Putamen (tissue), 1 donor: ENCODE measurements at regions not wholly inside any gene's neighbourhood (a gene's known extent, or its start where the extent isn't known, plus 50 kb on each side); places are given as distances from the start of the nearest gene placed in this dataset.
A peak's percentile ranks its signal among the peaks of the same experiment; 100 is the strongest.
"Not testable (repeated sequence)": the region's sequence is repeated elsewhere in the genome, so short reads cannot be mapped to it uniquely, and the experiment has no call there.

Experiments used
- DNase-seq: peaks from one replicate; pipeline ENCODE4 v3.0.0-alpha.2; 2016; ENCODE audit warnings: low spot score

GRCh38 chr9:73344060-73344459 lies 192.4 kb downstream of the ANXA1 start:
- no peak for DNase-seq

- no peak for DNase-seq
Observed at GRCh38 chr9:73347123-73347522, 195.5 kb downstream of the ANXA1 start.

DNA sequence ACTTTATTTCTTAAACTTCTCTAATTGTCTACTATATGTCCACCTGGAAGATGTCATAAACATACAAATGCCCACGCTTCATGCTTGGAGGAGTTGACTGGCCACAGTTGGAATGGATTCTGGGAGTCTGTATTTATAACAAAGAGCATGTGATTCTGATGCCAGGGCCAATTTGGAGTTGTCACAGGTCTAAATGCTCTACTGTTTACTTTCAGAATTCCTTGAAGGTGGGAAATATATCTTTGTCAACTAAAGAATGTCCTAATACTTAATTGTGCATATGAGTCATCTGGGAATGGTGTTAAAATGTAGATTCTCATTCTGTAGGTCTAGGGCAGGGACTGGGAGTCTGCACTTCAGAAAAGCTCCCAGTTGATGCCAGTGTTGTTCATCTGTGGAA lies 196.1 kb downstream of the ANXA1 start:
- no peak for DNase-seq

DNA sequence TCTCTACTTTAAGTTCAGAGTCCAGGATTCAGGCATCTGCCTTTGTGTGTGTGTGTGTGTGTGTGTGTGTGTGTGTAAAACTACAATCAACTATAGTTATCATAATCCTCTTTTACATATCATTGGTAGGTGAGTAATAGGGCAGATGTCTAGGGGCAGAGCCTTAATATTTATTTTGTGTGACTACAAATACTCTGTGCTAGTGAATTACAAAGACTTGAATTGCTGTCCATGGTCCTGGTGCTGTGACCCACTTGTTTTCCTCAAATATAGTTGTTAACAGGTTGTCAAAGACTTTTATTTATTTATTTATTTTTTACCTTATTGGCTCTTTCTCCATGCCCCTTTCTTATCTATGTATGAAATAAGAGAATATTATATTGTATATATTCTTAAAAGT lies 196.8 kb downstream of the ANXA1 start:
- DNase-seq, result no peak

- no peak for DNase-seq
Observed at GRCh38 chr9:73349476-73349875, 197.8 kb downstream of the ANXA1 start.

GRCh38 chr9:73357607-73358006 lies 205.9 kb downstream of the ANXA1 start:
- no peak for DNase-seq

DNA sequence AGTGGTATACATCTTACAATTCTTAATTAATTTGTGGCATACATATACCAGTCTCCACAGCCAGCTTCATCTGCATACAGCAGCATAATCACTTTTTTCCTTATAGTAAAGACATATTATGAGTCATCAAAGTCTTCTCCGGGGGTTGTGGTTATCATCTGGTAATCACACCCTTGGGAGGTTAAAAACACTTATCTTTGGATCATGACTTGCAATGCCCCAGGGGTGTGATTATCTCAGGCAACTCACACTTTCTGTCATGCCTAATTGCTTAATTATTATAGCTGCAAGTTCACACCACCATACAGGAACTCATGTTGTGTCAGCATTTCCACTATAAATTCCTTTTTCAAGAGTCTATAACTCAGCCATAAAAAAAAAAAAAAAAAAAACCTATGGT lies 218.4 kb downstream of the ANXA1 start:
- DNase-seq, result no peak

DNA sequence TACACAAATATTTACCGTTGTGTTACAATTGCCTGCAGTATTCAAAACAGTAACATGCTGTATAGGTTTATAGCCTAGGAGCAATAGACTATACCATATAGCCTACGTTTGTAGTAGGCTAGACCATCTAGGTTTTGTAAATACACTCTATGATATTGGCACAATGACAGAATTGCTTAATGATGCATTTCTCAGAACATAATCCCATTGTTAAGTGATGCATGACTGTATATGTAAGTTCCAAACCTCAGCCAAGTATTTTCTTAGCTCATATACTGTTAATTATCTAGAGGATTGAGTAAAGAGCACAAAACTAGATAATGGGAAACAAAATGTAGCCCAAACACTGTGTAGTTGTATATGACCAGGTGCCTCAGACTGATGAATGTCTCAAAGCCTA lies 220.1 kb downstream of the ANXA1 start:
- no peak for DNase-seq

DNA sequence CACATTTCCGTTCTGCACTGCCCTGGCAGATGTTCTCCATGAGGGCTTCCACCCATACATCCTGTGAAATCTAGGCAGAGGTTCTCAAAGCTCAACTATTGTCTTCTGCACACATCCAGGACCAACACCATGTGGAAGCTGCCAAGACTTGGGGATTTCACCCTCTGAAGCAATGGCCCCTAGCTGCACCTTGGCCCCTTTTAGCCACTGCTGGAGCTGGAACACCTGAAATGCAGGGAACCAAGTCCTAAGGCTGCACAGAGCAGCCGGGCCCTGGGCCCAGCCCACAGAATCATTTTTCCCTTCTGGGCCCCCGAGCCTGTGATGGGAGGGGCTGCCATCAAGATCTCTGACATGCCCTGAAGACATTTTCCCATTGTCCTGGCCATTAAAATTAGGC lies 228.7 kb downstream of the ANXA1 start:
- no peak for DNase-seq

DNA sequence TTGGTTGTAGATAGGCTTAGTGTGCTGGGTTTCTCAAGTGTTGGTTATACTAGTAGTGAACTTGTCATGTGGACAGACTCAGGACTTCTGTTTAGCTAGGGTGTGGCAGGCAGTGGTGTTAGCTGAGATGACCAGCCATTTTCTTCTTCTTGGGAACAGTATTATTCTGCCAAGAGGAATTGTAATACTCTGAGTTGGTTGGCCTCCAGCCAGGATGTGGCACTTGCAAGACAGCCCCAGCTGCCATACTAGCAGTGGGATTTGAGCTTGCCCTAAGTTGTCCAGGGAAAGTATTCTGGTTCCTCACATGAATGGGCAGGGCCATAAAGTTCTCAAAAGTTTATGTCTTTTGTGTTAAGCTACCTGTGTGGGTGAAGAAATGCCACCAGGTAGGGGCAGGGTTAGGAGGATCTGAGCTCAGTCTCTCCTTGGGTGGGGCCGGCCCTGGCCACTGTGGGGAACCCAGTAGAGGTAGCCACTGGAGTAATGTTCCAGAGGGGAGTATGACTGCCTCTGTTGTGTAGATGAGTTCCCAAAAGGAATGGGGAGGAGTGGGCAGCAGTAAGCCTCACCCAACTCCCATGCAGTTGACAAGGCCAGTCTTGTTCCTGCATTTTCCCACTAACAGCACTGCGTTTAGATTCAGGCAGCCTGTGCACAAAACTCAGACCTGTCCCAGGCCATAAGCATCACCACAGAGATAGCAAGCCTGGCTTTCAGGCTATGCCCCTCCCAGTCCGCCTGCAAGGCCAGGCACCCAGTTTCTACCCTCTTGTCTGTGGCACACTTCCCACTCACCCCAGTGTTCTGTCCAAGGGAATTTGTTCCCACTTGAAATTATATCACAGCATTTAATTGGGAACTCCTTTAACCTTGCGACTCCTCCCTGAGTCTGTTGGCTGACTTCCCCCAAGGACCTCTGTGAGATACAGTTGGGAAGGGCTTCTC lies 250.7 kb downstream of the ANXA1 start:
- DNase-seq, result no peak

DNA sequence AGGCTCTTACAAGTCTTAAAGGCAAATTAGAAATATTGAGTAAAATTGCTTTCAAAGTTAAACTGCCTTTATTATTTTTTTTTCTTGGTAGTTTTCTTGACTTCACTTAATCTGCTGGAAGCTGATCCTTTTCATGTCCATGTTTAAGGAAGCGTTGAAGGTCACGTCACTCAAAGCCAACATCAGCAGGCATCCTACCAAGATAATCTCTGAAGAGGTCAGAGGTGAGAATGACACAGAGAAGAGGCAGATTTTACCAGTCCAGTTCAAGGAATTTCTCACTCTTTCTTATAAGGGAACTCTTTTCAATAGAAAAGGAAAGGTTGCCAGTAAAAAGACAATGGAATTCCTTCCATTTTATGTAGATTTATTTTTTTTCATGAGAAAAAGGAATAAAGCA lies 259.8 kb downstream of the ANXA1 start:
- no peak for DNase-seq

GRCh38 chr9:73412874-73413273 lies 261.2 kb downstream of the ANXA1 start:
- DNase-seq, result no peak

DNA sequence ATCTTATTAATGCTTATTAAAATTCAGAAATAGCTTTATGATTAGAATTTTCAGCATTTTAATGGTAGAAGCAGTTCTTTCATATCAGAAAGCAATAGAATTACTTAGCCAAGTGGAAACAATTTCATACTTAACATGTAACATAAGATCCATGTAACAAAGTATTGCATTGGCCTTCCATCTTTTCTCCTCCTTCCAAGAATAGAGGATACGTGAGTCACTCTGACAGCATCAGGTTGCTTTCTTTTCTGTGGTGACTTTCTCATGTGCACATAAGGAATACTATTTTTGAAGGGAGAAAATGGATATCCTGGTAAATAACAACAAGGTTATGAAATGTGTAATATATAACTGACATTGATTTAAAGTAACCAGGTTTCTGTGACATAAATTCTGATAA lies 272.2 kb downstream of the ANXA1 start:
- no peak for DNase-seq

DNA sequence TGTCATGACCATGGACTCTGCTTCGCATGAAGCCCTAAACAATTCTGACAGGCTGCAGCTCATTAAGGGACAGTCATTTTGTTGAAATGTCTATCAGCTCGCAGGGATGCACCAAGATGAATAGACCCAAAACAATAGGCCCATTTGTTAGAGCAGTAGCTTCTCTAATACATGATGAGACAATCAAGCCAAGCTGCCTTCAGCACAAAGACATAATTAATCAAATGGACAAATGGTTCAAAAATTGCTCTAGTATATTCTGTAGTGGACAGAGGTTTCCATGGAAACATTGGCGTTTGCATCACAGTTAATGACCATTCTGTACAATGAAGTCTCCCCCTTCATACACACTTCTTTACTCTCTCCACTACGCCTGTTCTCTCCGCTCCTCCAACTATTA lies 274.6 kb downstream of the ANXA1 start:
- peak; percentile 71 for DNase-seq

DNA sequence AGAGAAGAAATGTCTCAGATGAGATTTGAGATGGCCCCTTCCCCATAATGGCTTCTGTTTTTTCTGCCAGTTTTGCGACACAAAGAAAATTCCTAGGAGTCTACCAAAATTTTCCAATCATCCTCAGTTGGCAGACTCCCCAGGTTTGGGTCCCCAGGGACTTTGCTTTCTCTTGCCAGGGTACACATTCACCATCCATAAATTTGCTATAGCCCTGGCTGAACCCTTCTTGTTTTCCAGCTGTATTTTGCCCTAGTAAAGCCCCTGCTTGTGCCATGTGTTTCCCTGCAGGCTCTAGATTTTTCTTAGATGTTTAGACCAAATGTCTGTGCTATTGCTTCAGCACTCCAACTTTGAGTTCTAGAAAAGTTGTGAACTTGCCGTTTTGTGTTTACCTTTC lies 283.2 kb downstream of the ANXA1 start:
- DNase-seq, result no peak

DNA sequence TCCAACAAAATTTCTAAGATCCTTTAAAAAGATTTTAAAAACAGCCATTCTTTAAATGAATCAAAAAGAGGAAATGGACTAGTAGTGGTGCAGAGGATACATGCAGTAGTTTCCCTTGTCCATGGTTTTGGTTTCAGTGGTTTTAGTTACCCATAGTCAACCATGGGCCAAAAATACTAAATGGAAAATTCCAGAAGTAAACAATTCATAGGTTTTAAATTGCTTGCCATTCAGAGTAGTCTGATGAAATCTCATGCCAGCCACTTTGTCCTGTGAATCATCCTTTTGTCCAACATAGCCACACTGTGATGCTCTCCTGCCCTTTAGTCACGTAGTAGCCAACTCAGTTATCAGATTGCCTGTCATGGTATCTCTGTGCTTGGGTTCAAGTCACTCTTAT lies 286.1 kb downstream of the ANXA1 start:
- DNase-seq, result no peak

GRCh38 chr9:73439839-73440238 lies 288.2 kb downstream of the ANXA1 start:
- DNase-seq, result not testable (repeated sequence)

DNA sequence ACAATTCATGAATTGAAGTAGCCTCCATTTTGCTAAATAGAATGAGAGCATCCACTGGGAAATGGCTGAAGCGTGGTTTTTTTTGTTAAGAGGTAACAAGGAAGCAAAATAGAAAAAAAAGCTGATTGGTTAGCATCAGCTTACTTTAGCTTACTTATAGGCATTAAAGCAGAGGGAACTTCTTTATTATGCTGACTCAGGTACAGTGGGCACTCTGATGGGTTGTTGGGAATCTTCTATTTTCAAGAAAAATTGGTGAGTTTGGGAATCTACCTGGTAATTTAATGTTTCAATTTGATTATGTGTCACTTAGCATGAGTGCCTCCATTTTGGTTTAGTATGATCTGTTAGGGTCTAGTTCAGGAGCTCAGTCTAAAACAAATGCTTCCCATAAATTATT lies 289.6 kb downstream of the ANXA1 start:
- DNase-seq, result no peak

DNA sequence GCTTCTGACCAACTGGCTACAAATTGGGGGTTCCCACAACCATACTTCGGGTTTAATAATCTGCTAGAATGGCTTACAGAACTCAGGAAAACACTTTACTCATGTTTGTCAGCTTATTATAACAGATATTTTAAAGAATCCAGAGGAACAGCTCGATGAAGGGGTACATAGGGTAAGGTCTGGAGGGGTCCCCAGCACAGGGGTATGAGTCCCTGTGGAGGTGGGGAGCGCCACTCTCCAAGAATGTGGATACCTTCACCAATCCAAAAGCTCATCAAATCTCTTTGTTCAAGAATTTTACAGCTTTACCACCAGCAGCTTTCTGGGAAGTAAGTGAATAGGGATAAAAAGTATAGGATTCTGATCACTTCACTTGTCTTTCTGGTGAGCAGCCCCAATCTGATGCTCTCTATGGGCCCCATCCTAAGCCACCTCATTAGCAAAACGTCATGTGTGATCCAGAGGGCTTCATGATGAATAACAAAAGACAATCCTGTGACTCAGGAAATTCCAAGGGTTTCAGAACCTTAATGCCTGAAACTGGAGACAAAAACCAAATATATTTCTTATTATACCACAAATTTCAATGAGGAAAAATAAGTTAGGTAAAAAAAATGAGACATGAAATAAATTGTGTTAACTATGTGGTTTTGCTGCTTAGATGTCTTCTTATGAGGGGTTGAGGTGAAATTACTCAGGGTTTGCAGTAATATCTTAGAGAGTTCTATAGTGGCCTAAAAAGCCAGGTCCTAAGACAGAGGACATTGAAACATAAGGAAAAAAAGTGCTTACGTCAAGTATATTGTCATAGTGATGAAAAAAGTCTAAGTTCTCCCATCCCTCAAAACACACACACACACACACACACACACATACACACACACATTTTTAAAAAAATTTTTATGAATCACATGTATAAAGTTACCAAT lies 290.5 kb downstream of the ANXA1 start:
- no peak for DNase-seq

- no peak for DNase-seq
Observed at GRCh38 chr9:73444821-73445220, 293.2 kb downstream of the ANXA1 start.

- not testable (repeated sequence) for DNase-seq
Observed at GRCh38 chr9:73445384-73445783, 293.7 kb downstream of the ANXA1 start.

DNA sequence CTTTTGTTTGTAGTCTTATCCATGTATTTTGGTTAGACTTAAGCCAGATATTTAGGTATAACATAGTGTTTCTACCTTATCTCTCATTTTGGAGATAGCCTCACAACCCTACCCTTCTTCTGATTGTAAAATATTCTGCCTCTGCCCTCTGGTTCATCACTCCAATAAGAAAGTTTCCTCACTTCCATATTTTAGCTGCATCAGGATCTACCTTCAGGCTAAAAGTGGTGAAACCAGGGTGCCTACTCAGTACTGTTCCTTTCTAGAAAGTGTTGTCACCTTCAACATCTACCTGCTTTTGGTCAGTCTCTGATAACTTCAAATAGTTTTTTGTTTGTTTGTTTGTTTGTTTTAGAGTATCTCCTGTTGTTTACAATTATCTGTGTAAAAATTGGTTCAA lies 294.6 kb downstream of the ANXA1 start:
- DNase-seq, result no peak

GRCh38 chr9:73451003-73451402 lies 299.3 kb downstream of the ANXA1 start:
- DNase-seq, result no peak
